HG03571 (cell line): ENCODE measurements at regions not wholly inside any gene's neighbourhood (a gene's known extent, or its start where the extent isn't known, plus 50 kb on each side); places are given as distances from the start of the nearest gene placed in this dataset.

Experiments used
- ATAC-seq: cut with Tn5 transposase; IDR thresholded peaks from one replicate; pipeline ENCODE4 v1.9.1; 2021; ENCODE audit not compliant: unreplicated experiment

DNA sequence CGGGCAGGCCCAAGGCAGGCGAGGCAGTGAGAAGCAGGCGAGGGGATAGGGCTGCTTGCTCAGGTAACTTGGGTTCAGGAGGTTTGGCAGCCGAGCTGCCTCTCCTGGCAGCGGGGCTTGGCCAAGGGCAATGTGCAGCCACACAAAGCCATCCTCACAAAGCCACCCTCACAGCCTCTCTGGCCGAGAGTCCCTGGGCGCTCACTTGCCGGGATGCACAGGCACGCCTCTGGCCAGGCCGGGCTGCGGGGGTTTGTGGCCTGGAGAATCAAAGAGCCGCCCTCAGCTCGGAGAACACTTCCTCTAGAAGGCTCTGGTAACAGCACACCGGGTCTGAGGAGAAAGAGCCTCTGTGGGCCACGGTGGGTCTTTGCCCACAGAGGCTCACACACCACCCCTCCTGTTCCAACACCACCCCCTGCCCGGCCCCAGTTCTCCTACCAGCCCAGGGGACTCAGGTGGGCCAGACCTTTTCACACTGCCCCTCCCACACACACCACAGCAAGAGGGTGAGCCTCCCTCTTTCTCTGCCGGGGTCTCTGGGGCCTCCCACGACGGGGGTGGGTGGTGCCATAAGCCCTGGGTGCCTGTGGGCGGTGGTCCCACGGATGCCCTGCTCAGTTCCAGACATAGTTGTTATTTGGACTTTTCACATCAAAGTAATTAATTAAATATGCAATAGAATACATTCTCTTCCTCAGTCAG, 186.9 kb downstream of the ZFP36L2 start:
- no peak for ATAC-seq

DNA sequence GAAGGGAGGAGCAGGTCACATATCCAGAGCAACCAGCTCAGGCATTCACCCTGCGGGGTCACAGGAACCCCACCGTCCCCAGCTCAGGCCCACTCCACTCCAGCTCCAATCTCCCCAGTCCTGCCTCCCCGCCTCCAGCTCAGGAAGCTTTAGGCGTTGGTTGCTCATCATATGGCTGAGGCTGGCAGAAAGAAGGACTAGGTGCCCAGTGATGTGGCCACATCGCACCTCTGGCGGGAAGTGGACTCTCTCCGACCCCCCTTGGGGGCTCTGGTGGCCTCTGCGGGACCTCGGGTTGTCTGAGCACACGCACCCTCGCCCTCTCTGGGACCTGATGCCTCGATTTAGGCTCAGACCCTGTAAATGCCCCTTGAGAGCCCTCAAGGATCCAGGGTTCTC, 187.7 kb downstream of the ZFP36L2 start:
- no peak for ATAC-seq

DNA sequence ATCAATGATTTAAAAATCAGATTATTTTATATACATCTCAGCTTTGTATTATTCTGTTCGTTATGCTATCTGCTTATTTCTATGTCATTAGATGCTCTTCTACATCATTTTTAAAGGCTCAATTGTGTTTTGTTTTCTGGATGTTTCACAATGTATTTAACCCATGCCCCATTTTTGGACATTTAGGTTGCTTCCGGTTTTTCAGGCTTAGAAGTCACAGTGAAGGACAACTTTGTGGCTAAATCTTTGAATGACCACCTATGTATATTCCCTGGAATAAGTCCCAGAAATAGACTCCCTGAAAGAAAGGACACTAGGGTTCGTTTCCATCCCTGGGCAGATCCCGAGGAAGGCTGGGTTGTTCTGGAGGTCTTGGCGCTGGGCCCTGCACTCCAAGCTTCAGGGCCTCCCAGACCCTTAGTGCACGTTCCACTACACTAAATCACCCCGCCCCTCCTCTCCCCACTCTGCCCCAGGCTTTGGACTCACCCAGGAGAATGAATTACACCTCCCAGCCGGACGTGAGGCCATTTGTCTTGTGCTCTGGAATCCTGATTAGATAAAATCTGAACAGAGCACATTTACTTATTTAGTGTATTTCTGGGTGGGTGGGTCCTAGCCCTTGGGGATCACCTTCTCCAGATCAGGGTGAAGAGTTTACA, 188.2 kb downstream of the ZFP36L2 start:
- no peak for ATAC-seq

DNA sequence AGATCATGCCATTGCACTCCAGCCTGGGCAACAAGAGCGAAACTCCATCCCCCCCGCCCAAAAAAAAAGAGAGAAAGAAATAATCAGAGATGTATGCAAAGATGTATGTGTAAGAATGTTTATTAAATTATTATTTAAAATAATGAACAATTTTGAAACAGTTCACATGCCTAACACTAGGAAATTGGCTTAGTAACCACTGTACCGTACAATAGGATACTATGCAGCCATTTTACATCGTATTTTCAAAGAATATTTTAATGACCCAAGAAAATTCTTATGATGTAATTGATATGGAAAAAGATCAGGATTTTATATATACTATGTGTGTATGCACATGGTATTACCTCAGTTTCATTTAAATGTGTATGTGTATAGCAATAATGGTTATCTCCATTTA, 190.5 kb downstream of the ZFP36L2 start:
- no peak for ATAC-seq

GRCh38 chr2:43034921-43035320, 191.5 kb downstream of the ZFP36L2 start:
- ATAC-seq: no peak

GRCh38 chr2:43034242-43034619, 192.2 kb downstream of the ZFP36L2 start:
- no peak for ATAC-seq

GRCh38 chr2:43033466-43034241, 192.8 kb downstream of the ZFP36L2 start:
- ATAC-seq: no peak

DNA sequence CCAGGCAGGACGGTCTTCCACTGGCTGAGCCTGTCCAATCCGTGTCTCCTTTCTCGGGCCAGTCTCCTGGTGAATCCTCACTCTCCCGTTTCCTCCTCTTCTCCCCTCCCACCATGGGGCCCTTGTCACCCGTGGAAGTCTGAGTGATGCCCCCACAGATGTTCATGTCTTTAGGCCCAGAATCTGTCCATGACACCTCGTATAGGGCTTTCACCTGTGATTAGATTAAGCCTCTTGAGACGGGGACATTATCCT, 193.5 kb downstream of the ZFP36L2 start:
- ATAC-seq: no peak

GRCh38 chr2:43032213-43033015, 194.0 kb downstream of the ZFP36L2 start:
- ATAC-seq: no peak

DNA sequence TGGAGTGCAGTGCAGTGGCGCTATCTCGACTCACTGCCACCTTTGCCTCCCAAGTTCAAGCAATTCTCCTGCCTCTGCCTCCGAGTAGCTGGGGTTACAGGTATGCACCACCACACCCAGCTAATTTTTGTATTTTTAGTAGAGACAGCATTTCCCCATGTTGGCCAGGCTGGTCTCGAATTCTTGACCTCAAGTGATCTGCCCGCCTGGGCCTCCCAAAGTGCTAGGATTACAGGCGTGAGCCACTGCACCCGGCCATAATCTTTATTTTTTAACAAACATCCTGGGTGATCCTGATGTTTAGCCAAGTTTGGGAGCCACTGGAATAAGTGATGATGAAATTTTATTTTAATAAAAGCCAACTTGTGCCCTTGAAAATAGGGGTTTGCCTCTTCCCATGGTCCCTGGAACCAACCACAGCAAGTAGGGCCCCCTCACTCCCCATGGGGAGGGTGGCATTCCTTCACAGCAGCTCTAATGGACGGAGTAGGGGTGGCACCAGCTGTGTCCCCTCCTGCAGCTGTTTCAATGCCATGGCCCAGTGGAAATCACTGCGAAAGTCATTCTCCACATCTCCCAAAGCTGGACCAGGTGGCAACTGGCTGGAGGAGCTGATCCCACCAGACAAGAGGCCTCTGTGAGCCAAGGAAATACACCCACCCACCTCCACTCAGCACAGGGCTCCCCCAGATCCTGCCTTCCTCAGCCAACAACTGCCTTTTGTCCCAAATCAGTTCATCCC, 194.8 kb downstream of the ZFP36L2 start:
- no peak for ATAC-seq

- no peak for ATAC-seq
Measured at GRCh38 chr2:43030551-43031307, 195.7 kb downstream of the ZFP36L2 start.

DNA sequence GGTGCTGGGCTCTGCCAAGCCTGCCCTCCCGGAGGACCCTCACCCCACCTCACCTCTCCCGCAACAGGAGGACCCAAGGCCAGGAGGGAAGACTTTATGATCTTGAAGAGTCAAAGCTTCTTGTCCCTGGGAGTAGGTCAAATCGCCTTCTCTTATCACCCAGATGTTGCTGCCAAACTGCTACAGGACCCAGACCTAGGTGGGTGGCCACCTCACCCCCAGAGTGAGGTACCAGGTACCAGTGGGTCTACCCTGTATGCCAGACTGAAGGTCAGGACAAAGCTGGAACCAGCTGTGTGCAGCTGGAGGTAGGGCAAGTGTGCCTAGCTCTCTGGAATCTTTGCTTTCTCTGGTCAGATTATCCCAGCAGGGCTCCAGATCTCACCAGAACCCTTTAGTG, 197.2 kb downstream of the ZFP36L2 start:
- ATAC-seq: no peak

DNA sequence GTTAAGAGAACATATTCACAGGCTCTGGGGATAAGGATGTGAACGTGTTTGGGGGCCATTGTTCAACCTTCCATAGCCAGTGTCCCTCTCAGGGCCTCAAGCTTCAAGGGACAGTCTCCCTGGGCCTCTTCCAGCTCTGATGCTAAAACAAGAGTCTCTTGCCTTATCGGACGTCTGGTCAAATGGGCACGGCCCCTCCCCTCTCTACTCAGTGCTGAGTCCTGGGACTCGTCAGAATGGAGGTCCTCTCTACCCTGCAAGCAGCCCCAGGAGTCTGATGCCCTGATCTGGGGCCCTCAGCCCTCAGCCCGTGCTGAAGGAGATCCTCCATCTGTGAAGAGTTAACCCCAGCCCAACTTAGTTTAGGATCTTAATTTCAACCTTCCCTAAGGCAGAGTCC, 198.2 kb downstream of the ZFP36L2 start:
- no peak for ATAC-seq

- no peak for ATAC-seq
Measured at GRCh38 chr2:43027097-43027873, 199.1 kb downstream of the ZFP36L2 start.

- ATAC-seq: no peak
Measured at GRCh38 chr2:43026426-43027096, 199.8 kb downstream of the ZFP36L2 start.

- ATAC-seq: no peak
Measured at GRCh38 chr2:43025709-43026295, 200.6 kb downstream of the ZFP36L2 start.

GRCh38 chr2:43024515-43025011, 201.8 kb downstream of the ZFP36L2 start:
- ATAC-seq: no peak

GRCh38 chr2:43023791-43024514, 202.5 kb downstream of the ZFP36L2 start:
- no peak for ATAC-seq
